Activated CD4-positive, alpha-beta T cell treated with anti-CD3 and anti-CD28 coated beads, Interleukin-2, amount 50 U/mL, for 16 hours (primary cell): ENCODE measurements at regions not wholly inside any gene's neighbourhood (a gene's known extent, or its start where the extent isn't known, plus 50 kb on each side); places are given as distances from the start of the nearest gene placed in this dataset.

Source experiments
- DNase-seq: peaks from one replicate; pipeline ENCODE4 v3.0.0-alpha.2; 2020

- DNase-seq, result no peak
These were observed 167.0 kb downstream of the TLE3 start for GRCh38 chr15:69930754-69931153.

DNA sequence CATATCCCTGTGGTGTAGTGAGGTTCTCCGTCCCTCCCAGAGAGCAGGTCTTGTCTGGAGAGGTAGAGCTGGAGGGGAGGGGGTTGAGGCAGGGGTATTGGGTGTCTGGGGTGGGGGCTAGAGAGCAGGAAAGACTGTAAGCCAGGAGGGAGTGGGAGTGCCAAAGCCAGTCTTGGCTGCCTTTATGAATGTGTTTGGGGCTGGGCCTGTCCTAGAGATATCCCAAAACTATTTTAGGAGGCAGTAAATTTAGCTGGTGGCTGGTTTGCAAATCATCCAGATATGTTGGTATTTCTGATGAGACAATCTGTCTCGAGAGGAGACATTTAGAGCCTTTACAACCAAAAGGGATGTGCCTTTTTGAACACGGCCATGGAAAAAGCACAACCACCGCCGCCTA lies 166.6 kb downstream of the TLE3 start:
- no peak for DNase-seq

GRCh38 chr15:69934607-69935006 lies 163.1 kb downstream of the TLE3 start:
- no peak for DNase-seq

- no peak for DNase-seq
These were observed 157.9 kb downstream of the TLE3 start for GRCh38 chr15:69939513-69940440.

DNA sequence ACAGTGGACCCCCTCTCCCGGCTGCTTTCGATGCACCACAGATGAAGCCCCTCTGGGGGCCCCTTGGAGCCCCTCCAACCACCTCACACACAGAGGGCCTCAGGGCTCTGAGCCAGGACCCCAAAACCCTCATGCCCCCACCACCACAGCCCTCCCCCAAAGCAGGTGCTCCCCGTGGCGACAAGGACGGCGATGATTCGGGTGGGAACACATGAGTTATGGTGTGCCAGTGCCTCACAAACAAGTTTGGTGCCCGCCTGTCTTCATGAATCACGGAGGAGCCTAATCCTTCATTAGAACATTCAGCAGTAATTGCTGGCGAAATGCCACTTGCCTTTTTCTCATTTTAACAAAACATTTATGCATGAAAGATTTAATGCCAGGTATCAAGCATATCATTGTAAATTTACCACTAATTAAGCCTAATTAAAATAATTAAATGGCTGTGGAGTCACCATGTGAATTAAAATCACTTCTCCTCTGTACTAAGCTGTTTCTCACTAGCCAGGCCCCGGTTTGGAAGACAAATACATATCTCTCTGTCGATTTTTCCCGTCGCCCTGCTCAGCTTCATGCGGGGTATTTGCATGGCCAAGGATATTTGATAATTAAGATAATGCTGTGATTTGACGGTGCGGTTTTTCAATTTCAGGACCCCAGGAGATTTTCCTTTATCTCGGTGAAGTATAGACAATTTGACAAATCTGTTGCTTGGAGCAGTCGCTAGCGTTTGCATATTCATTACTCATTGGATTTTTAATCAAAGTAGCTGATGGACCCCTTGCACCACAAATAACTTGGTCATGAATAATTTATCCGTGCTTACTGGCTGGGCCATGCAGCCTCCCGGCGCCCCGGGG lies 157.0 kb downstream of the TLE3 start:
- no peak for DNase-seq

DNA sequence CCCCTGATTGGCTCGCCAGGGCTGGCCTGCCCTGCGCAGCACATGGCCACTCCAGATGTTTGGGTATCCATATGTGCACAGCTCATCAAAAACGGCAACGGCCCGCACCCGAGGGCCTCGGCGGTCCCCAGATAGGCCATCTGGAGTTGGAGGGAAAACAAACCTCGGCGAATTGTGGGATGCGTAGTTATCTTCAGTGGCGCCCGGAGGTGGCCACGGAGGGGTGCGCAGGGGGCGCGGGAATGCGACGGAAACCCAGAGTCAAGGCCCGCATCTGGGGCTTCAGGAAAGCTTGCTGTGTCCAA lies 156.5 kb downstream of the TLE3 start:
- DNase-seq, result no peak

DNA sequence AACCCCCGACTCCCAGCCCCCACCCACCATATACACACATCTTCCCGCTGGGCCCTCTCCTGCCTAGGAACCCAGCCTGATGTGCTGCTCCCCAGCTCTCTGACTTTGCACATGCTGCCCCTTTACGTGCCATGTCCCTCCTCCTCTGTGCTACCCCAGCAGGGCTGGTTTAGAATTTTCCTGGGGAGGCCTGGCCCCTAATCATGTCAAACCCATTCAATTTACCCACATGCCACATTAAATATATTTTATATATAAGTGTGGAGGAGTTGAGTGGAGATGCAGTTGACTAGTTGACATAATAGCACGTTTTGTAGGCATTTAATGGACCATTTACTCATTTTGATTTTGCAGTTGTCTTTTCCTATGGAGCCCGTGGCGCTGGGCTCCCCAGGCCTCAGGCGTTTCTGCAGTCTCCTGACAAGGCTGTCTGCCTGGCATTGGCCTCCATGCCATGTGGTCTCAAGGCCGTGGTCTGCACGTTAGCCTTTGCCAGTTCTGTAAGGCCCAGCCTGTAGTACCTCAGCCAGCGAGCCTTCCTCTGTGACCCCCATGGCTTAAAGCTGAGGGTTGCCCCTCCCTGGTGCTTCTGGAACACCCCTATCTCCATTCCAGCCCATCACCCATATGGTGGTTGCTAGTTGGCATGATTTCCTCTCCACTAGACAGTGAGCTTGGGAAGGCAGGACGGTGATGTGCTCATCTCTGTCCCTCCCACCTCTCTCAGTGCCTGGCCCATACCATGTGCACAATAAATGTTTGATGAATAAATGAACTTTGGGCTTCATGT lies 155.8 kb downstream of the TLE3 start:
- no peak for DNase-seq

DNA sequence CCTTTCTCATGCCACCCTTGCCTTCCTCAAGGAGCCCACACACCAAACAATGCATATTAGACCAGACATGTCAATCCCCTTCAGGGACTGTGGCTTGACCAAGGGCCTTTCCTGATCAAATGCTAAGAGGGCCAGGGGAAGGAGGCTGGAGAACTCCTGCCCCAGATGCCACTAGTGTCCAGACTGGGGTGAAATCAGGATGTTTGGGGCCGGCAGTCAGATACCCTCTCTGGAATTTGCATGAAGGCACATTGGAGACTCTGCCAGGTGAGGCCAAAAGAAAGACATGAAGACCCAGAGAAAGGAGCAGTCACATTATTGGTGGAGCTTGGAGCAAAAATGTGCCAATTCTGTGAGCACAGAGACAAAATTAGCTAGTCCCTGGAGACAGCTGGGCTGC lies 154.1 kb downstream of the TLE3 start:
- DNase-seq, result no peak

GRCh38 chr15:69945729-69946128 lies 152.0 kb downstream of the TLE3 start:
- no peak for DNase-seq

DNA sequence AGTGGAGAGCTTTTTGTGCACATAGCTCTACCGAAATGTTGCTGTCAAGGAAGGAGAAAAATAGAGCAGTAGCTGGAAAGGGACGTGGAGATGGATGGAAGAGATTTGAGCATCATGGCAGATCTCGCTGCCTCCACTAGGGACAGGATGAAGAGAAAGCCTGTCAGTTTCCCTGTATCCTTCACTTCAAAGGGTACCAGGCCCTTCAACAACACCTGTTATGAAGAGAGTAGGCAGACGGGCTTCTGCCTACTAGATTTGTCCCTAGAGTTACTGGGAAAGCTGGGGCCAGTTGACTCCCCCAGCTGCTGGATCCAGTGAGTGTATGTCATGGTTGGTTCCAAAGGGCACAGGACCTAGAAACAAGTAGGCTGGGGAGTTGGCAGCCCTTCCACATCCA lies 150.8 kb downstream of the TLE3 start:
- no peak for DNase-seq

- no peak for DNase-seq
These were observed 150.3 kb downstream of the TLE3 start for GRCh38 chr15:69947394-69947793.

DNA sequence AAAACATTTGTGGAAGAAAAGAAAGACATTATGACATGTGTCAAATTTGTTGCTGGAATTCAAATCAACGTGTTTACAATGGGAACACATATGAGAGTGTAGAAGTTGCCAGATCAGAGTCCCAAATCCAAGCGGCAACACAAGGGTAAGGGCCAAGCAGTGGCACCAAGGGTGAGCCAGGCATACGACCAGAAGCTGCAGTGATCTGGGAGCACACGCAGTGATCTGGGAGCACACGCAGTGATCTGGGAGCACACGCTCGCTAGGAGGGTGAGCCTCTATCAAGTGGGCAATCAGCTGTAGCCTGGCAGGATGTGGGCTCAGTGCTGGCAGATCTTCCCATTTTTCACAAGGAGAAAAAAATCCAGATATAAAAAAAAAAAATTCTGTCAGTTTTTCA lies 148.2 kb downstream of the TLE3 start:
- DNase-seq, result no peak

DNA sequence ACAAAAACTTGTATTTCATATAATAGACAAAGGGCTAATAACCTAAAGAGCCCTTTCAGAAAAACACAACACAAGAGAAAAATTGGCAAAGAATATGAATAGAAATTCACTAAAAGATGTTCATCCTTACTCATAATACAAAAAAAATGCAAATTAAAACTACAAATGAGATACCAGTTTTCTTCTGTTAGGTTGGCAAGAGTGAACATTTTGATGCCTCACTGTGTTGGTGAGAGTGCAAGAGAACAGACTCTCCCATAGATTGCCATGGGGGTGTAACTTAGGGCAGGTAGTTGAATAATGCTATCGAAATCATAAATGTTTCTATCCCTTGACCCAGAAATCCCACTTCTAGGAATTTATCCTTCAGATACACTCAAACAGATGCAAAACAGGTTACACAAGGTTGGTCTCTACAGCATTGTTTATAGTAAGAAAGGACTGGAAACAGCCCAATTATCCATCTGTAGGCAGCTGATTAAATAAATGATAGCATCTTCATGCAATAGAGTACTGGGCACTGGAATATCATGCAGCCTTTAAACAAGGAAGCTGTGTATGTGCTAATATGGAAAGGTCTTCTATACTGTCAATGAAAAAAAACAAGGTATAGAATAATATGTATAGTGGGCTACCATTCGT lies 146.3 kb downstream of the TLE3 start:
- no peak for DNase-seq

- no peak for DNase-seq
These were observed 145.7 kb downstream of the TLE3 start for GRCh38 chr15:69951898-69952555.

DNA sequence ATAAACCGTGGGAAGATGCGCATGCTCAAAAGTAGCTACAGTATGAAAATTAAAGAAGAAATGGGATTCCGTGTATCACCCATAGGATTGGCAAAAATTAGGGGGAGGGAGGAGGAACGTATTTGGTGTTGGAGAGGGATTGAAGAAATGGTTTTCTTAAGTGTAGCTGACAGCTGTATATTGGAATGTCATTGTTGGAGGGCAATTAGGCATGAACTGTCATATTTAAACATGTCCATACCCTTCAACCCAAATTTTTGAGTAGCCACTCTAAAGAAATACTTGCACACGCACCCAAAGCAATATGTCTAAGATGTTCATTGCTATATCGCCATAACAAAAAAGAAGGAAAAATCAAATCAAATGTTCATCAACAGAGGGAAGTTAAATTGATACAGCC lies 144.7 kb downstream of the TLE3 start:
- DNase-seq, result no peak

DNA sequence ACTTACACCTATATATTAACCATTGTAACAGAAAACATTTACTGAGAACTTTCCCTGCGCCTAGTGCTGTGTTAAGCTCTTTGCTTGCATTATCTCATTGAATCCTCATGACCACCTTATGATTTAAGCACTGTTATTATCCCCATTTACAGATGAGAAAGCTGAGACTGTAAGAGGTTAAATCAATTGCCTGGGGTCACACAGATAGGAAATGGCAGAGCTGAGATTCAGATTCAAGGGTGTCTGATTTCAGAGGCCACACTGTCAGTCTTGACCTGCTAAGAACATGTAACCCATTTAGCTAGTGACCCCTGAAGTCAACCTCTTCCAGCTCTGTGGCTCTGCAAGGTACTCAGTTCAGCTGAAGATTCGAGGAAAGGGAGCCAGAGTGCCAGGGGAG lies 143.9 kb downstream of the TLE3 start:
- no peak for DNase-seq

DNA sequence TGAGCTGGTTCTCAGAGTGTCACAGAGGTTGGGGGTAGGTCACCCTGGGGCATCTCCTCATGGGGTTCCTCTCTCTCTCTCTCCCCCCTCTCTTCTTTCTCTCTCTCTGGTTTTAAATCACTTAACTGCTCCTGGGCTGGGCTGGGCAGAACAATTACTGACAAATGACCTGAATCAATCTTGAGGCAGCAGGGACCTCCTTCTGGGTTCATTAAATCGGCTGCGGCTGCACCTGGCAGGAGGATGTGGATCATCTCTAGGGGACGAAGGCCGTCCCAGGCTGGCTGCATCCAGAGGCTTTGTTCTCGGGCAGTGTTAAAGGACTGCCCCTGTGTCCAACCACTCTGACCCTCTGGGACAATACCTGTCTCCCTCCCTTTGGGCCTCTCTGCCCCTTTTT lies 143.1 kb downstream of the TLE3 start:
- DNase-seq, result no peak

DNA sequence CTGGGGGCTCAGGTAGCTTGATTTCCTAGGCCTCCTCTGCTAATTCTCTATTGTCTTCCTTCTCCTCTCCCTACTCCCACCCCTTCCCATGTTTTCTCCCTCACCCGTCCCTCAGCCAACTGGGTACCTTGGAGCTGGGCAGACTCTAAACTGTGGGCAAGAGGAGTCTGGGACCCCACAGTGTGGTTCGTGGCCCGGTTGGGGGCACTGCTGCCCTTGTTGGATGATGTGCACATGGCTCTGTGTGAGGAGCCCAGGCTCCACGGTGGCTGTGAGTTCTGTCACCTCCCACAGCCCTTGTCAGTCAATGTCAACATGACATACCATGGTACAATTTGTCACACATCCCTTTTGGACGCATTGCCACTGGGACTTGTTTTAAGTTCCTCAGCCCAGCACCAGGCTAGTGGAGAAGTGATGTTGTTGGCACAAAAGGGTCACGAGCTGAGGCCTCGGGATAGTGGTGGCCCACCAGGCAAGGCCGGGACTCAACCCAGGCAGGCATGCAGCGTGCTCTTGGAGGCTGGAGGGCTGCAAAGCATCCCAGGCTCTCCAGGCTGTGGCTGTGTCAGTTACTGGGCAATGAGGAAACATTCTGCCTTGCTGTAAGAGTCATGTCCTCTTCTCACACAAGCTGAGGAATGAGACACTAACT lies 142.3 kb downstream of the TLE3 start:
- no peak for DNase-seq

DNA sequence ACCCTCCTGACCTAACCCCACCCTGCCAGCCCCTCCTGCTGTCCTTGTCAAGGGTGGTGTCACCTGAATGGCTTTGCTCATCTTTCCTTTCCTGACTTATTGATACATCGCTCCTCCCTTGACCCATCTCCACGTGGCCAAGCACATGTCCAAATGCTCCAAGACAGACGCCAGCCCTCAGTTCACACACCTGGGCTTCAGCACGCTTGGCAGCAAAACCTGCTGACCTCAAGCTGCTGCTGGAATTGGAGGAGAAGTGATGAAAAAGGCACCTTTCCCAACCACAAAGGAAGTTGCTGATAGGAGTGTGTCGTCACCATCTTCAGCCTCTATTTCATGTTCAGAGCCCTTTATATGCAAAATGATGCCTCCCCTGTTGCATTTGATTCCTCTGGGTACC lies 141.3 kb downstream of the TLE3 start:
- DNase-seq, result no peak

GRCh38 chr15:69957175-69957574 lies 140.5 kb downstream of the TLE3 start:
- no peak for DNase-seq

DNA sequence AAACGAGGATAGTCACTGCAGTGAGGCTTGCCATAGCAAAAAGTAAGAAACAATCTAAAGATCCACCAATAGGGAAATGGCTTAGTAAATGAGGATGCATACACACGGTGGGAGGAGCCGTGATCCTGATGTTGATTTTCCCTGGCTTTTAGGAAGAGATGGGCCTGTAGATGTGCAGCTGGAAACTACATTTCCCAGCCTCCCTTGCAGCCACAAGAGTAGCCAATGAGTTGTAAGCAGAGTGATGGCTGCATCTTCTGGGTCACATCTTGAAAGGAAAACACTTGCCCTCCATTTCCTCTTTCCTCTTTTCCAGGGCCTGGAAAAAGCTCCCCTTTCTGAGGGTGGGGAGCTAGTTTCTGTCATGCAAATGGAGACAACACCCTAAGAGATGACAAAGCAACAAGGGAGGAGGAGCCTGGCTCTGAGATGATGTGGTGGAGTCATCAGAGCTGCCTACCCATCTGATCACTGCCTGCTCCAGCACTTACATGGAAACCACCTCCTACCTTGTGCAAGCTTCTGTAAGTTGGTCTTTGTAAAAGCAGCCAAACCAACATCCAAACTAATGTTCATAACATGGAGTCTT lies 139.1 kb downstream of the TLE3 start:
- no peak for DNase-seq
